Stimulated activated CD8-positive, alpha-beta memory T cell treated with anti-CD3 and anti-CD28 coated beads, Interleukin-15, amount 100 ng/mL, for 4 hours (primary cell): ENCODE measurements at regions not wholly inside any gene's neighbourhood (a gene's known extent, or its start where the extent isn't known, plus 50 kb on each side); places are given as distances from the start of the nearest gene placed in this dataset.

Source experiments
- DNase-seq, 2 donors: peaks; one replicate each; pipeline ENCODE4 v3.0.0-alpha.2; 2020; ENCODE audit warnings: low read depth in 2 of 2

GRCh38 chr9:17894501-17895160 is 315.8 kb downstream of the SH3GL2 start:
- no peak for DNase-seq

GRCh38 chr9:17900606-17901005 is 321.7 kb downstream of the SH3GL2 start:
- DNase-seq: no peak

GRCh38 chr9:17905366-17905765 is 326.5 kb downstream of the SH3GL2 start:
- DNase-seq: no peak

GRCh38 chr9:17905781-17906175 is 326.9 kb downstream of the SH3GL2 start:
- DNase-seq: no peak

- DNase-seq: no peak
Observed at GRCh38 chr9:17906176-17906840, 327.4 kb downstream of the SH3GL2 start.

GRCh38 chr9:17906841-17907778 is 328.2 kb downstream of the SH3GL2 start:
- DNase-seq: no peak

- no peak for DNase-seq
Observed at GRCh38 chr9:17907779-17908508, 329.1 kb downstream of the SH3GL2 start.

GRCh38 chr9:17926246-17926645 is 347.4 kb downstream of the SH3GL2 start:
- no peak for DNase-seq

GRCh38 chr9:17927616-17928015 is 348.8 kb downstream of the SH3GL2 start:
- no peak for DNase-seq

- DNase-seq: no peak
Observed at GRCh38 chr9:17928228-17928627, 349.4 kb downstream of the SH3GL2 start.

- DNase-seq: no peak
Observed at GRCh38 chr9:17928768-17929167, 349.9 kb downstream of the SH3GL2 start.

GRCh38 chr9:17929506-17929905 is 350.6 kb downstream of the SH3GL2 start:
- no peak for DNase-seq

GRCh38 chr9:17930071-17930470 is 351.2 kb downstream of the SH3GL2 start:
- DNase-seq: no peak

- no peak for DNase-seq
Observed at GRCh38 chr9:17936365-17936764, 357.5 kb downstream of the SH3GL2 start.

GRCh38 chr9:17938035-17938655 is 359.3 kb downstream of the SH3GL2 start:
- no peak for DNase-seq

- no peak for DNase-seq
Observed at GRCh38 chr9:17942498-17942897, 363.6 kb downstream of the SH3GL2 start.

GRCh38 chr9:17955409-17955808 is 376.5 kb downstream of the SH3GL2 start:
- no peak for DNase-seq

GRCh38 chr9:17958363-17958762 is 379.5 kb downstream of the SH3GL2 start:
- no peak for DNase-seq

GRCh38 chr9:17962747-17963146 is 383.9 kb downstream of the SH3GL2 start:
- no peak for DNase-seq

GRCh38 chr9:17963498-17963897 is 384.6 kb downstream of the SH3GL2 start:
- DNase-seq: no peak

GRCh38 chr9:17967731-17968130 is 388.9 kb downstream of the SH3GL2 start:
- no peak for DNase-seq
